Astrocyte (in vitro differentiated cells and primary cell): ENCODE measurements at regions not wholly inside any gene's neighbourhood (a gene's known extent, or its start where the extent isn't known, plus 50 kb on each side); places are given as distances from the start of the nearest gene placed in this dataset.

Experiments
- EZH2 ChIP-seq: IDR thresholded peaks from 2 replicates; pipeline ENCODE4 v1.6.1; 2012; ENCODE audit warnings: mild to moderate bottlenecking, low read length, inconsistent platforms; ENCODE audit not compliant: insufficient read depth
- TF ChIP-seq, protein P1 (sequence below): IDR thresholded peaks from 2 replicates; pipeline ENCODE4 v1.5.1; 2011; ENCODE audit warnings: low read depth, mild to moderate bottlenecking, inconsistent platforms, low read length, moderate library complexity; ENCODE audit not compliant: insufficient read depth

DNA sequence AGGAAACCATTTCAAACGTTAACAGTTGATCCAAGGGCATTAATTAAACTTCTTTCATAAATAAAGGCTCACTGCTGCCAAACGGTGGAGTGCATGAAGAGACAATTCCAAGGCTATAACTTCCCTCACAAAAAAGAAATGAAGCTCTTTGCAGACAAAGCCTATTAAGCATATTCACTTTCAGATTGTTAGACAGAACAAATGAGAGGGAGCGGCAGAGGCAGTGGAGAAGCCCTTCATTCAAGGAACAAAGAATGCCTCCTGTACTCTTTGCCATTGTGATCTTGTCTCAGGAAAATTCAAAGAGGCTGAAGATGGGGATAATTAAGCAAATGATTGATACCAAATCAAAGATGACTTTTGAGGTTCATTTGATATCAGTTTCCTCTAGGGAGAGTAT, 370.5 kb upstream of the FAT1 start:
- TF ChIP-seq, protein P1, sequence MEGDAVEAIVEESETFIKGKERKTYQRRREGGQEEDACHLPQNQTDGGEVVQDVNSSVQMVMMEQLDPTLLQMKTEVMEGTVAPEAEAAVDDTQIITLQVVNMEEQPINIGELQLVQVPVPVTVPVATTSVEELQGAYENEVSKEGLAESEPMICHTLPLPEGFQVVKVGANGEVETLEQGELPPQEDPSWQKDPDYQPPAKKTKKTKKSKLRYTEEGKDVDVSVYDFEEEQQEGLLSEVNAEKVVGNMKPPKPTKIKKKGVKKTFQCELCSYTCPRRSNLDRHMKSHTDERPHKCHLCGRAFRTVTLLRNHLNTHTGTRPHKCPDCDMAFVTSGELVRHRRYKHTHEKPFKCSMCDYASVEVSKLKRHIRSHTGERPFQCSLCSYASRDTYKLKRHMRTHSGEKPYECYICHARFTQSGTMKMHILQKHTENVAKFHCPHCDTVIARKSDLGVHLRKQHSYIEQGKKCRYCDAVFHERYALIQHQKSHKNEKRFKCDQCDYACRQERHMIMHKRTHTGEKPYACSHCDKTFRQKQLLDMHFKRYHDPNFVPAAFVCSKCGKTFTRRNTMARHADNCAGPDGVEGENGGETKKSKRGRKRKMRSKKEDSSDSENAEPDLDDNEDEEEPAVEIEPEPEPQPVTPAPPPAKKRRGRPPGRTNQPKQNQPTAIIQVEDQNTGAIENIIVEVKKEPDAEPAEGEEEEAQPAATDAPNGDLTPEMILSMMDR, result no peak
- TF ChIP-seq EZH2, result no peak
